Stimulated activated CD4-positive, alpha-beta T cell treated with anti-CD3 and anti-CD28 coated beads, Interleukin-4, amount 100 ng/mL, for 1 hour (primary cell): ENCODE measurements at regions not wholly inside any gene's neighbourhood (a gene's known extent, or its start where the extent isn't known, plus 50 kb on each side); places are given as distances from the start of the nearest gene placed in this dataset.

Experiments used
- DNase-seq: peaks from one replicate; pipeline ENCODE4 v3.0.0-alpha.2; 2020

- no peak for DNase-seq
These were observed 369.0 kb upstream of the DYNLRB2 start for GRCh38 chr16:80171746-80172145.

GRCh38 chr16:80171199-80171598 is 369.6 kb upstream of the DYNLRB2 start:
- DNase-seq, result no peak

DNA sequence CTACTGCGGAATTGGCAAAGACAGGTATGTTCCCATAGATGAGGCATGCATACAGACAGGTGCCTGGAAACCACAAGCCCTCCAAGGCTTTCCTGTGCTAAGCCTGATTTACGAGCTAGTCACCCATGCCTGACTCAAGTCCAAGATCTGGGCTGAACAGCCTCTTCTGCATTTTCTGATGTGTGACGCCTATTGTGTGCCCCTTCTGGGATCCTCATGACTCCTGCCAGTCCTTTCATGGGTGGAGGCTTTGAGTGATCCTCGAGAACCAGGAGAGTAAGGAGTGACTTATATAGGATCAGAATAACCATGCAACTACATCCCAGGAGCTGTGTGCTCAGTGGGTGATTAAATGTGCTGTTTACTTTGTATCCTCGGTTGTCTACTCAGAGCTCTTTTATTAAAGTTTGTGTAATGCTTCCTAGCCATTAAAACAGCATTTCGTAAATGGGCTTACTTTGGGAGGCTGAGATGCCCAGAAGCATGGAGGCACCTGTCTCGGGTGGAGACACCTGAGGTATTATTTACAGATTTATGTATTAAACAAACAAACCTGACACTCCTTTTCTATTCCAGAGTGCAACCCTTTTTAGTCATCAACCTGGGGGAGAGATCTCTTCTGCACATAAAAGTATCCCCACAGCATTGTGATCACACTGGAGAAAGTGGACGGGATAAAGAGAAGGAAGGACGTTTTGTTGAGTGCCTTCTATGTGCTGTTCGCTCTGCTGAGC is 373.0 kb upstream of the DYNLRB2 start:
- no peak for DNase-seq

DNA sequence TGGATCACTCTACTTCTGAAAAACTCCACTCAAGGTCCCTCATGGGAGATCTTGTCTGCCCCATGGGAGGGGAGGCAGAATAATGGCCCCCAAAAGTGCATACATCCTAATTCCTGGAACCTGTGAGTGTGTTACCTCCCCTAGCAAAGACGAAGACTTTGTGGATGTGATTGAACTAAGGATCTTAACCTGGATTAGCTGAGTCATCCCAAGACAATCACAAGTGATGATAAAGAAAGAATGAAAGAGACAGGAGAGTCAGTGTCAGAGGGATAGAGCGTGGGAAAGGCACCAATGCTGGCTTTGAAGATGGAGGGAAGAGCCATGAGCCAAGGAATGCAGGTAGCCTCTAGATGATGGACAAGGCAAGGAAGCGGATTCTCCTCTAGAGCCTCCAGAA is 374.7 kb upstream of the DYNLRB2 start:
- no peak for DNase-seq

GRCh38 chr16:80164966-80165550 is 375.7 kb upstream of the DYNLRB2 start:
- DNase-seq, result no peak

GRCh38 chr16:80163339-80163738 is 377.5 kb upstream of the DYNLRB2 start:
- DNase-seq, result no peak

DNA sequence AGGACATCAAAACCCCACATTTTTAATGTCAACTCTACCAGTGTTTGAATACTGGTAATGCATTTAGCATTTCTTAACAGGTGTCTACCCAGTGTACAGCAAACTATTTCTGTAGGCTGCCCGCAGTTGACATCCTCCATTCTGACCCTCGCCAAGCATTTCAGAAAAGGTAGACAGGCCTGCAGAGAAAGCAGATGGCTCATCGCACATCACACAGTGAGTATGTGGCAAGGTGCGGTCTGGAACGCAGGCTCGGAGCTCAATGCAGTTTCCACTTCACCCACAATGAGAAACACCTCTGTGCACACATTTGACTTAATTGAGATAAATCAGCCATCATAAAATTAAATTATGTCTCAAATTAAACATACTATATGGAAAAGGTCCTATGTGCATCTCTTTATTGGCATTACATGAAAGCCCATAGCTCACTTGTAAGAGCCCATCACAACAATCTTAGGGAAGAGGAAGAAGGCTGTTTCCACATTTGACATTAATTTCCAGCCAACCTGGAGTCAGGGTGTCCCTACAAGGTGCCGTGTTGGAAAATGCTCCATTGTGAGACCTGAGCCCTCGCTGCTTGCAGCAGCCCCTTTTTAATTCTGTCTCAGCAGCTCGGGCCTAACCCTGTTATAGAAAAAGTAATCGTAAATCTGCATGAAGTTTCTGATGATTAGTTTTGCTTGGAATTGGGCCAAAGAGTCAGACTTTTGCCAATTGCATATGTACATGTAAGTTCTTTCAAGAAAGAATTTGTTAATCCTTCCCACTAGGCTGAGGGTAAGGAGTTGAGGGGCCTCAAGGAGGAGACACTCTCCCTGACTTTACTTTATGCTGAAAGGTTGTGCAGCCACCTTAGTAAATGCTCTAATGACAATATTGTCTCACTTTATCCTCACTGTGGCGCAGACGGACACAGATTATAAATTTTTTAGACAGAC is 378.7 kb upstream of the DYNLRB2 start:
- DNase-seq, result no peak

DNA sequence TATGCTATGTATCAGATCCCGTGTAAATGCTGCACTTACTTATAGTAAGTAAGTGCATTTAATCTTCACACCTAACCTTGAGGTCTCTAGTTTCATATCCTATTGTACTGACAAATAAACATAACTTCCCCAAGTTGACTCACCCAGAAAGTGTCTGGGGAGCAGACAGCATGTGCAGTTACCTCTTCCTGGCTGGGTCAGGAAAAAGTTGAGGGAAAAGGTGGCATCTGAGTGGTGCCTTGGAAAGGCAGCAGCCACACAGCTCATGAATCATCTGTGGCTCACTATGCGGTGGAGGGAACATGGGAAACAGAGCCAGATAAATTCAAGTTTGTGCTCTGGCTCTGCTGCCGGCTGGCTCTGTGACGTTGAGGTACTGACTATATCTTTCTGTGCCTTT is 382.0 kb upstream of the DYNLRB2 start:
- no peak for DNase-seq

DNA sequence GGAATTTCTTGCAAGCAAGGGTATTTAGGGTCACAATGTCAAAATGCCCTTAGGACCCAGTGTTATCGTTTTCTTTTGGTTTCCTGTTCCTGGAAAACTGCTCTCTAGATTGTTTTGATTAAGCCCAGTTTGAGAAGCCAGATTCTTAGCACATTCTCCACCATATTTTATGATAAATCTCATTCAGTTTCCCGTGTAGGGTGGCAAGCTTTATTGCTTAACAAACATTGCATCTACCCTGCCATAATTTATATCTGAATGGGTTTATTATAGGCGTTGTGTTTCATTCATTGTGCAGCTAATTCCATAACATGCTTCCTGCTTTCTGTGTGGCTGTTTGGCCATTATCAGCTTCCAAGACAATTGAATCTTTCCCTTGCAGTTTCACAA is 389.1 kb upstream of the DYNLRB2 start:
- DNase-seq, result no peak

DNA sequence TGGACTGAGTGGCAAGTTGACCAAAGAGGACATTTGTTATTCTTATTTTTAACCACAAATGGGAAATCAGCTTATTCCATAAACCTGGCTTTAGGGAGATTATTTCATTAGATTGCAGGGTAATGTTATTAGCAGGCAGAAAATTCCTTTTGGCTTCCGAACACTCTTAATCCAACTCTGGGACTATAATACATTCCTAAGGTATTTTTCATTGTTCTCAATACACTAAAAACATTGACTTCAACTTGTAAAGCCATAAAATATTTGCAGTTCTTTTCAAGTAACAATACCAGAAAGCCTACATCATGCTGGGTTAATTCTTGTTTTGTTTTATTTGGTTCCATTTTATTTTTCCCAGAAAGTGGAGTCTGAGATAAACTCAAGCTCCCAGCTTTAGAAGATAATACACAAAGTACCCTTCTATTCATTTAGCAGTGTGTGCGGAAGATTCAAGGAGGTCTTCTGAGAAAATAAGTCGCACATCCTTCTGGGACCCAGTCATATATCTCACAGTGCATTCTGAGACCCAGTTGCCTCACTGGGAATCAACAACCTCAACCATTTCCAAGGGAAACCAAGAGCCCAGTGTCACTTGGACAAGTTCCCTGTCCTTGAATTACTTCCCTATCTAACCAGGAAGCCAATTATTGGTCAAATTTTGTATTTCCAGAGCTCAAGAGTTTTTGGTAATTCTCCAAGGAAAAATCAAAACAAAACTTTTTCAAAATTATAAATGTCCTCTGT is 389.6 kb upstream of the DYNLRB2 start:
- DNase-seq, result no peak

- no peak for DNase-seq
These were observed 392.0 kb upstream of the DYNLRB2 start for GRCh38 chr16:80148826-80149225.

DNA sequence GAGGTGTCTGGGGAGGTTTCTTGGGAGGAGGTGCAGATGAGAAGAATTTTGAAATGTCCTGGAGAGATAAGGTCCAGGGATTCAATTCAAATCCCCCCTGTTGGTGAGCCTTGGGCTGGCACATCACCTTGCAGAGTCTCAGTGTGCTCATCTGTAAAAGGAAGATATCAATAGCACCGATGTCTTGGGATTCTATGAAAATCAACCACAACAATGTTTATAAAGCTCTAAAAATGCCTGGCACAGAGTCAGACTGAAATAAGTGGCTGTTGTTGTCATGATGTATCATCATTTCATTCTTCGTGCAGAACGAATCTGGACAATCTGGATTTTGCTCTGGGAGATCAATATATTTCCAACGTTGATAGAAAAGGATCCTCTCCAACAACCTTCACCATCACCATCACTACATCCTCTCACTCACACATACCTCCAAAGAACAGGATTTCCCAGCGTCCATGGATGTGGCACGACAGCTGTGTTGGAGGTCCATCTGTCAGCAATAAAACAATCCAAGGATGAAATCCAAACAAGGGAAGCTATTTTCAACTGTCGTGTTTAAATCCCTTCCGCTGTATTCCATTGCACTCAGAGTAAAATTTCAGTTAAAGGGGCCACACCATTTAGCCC is 393.7 kb upstream of the DYNLRB2 start:
- DNase-seq, result no peak

DNA sequence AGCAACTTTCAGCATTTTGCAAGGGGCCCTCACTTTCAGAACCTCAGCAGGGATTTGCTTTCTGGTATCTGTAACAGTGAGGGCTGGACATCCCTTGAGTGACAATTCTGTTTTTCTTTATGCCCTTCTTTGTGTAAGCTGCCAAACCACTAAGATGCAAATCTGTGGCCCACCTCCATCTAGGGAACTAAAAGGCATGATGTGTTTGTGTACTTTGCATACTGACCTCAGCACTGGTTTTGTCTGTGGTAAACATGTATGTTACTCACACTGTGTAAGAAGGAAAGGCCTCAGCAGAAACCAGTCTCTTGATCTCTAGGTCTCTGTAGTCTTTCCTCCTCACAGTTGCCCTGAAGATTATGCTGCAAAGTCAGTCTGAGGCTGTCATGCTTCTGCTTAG is 396.6 kb upstream of the DYNLRB2 start:
- DNase-seq, result no peak

- DNase-seq, result no peak
These were observed 397.9 kb upstream of the DYNLRB2 start for GRCh38 chr16:80142940-80143339.

GRCh38 chr16:80142281-80142680 is 398.5 kb upstream of the DYNLRB2 start:
- DNase-seq, result no peak

DNA sequence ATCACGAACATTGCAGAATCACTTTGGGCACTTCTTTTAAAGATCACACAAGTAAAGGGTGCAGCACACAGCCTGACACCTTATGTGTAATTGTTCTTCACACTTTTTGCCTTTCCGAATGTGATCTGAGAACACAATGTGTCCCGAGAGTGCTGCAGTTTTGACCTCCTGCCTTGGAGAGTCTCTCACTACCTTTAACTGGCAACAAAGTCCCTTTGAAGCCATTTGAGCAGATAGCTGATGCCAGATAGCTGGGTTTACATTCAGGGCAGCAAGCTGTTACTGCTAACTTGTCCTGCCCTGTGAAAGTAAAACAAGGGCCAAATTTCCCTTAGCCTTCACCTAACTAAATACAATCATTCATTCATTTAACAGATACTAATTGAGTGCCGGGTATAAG is 411.0 kb upstream of the DYNLRB2 start:
- no peak for DNase-seq

DNA sequence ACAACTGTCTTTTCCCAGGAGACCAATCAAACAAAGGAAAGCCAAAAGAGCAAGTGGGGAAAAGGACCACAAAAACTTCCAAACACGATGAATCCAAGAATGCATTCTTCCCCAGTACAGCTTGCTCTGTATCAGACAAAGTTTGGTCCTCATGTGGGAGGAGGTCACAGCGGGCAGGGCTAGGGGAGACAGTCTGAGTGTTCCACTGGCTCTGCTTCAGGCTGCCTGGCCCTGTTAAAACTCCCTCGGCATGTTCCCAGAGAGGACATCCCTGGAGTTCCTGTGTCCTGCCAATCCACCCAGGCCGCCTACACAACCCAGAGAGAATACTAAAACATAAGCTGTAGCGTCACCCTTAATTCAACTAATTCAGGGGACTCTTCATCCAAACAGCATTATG is 415.1 kb upstream of the DYNLRB2 start:
- DNase-seq, result no peak

DNA sequence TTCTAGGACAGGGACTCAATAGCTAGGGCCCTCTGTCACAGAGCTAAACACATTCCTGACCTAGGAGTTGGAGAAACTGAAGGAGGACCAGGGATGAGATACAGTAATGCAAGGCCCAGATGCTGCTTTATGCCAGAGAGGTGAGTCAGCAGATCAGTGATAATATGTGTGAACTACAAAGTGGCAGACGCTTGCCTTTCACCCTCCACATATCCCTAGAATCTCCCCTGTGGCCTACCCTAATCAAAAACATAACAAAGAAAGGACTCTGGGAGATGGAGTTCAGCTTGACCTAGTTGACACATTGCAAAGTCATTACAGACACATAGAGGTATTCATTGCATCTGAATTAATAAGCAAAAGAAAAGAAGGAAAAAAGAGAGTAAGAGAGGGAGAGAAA is 417.6 kb upstream of the DYNLRB2 start:
- no peak for DNase-seq

- no peak for DNase-seq
These were observed 418.7 kb upstream of the DYNLRB2 start for GRCh38 chr16:80122115-80122514.

GRCh38 chr16:80121522-80121909 is 419.3 kb upstream of the DYNLRB2 start:
- no peak for DNase-seq

GRCh38 chr16:80120899-80121521 is 419.8 kb upstream of the DYNLRB2 start:
- no peak for DNase-seq

DNA sequence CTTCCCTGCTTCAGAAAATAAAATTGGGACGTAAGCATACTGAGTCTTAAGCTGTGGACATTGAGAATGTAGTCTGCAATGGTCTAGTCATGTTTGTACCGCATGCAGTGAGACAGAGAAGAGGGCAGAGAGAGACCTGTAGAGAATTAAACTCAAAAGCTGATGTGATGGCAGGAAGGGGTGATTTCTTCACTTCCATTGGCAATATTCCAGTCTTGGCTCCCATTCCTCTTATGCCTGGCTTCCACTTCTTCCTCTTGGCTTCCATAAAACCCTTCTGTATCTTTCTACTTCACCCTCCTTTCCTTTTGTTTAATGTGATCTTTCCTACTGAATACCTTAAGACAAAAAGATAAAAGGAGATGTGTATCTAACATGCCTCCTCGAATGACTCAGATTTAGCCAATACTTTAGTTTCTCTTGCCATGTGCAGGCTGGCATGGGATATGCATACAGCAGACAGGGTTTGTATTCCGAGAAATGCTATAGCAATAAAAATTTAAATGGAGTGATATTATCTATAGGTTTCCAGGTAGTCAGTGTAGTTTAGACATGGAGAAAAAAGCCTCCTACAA is 423.1 kb upstream of the DYNLRB2 start:
- DNase-seq, result no peak
